GM19463 (cell line): ENCODE measurements at regions not wholly inside any gene's neighbourhood (a gene's known extent, or its start where the extent isn't known, plus 50 kb on each side); places are given as distances from the start of the nearest gene placed in this dataset.

ENCODE experiments used
- ATAC-seq: cut with Tn5 transposase; IDR thresholded peaks from one replicate; pipeline ENCODE4 v1.9.1; 2021; ENCODE audit warnings: mild to moderate bottlenecking, moderate library complexity; ENCODE audit not compliant: unreplicated experiment

DNA sequence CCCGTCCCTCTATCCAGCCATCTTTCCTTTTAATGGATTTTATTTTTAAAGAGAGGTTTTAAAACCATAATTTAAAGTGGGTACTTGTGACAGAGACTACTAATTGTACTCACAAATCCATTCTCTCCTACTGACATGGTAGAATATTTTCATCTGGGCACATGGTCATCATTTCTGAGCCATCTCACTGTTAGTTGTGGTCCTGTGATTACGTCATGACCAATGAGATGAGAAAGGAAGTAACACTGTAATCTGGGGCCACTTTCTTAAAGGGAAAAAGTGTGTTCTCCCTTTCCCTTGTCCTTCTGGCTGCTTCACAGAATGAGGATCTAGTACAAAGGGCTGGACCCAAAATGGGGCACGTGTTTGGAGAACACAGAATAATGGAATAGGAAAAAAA, 538.7 kb downstream of the CMPK2 start:
- ATAC-seq, result no peak

DNA sequence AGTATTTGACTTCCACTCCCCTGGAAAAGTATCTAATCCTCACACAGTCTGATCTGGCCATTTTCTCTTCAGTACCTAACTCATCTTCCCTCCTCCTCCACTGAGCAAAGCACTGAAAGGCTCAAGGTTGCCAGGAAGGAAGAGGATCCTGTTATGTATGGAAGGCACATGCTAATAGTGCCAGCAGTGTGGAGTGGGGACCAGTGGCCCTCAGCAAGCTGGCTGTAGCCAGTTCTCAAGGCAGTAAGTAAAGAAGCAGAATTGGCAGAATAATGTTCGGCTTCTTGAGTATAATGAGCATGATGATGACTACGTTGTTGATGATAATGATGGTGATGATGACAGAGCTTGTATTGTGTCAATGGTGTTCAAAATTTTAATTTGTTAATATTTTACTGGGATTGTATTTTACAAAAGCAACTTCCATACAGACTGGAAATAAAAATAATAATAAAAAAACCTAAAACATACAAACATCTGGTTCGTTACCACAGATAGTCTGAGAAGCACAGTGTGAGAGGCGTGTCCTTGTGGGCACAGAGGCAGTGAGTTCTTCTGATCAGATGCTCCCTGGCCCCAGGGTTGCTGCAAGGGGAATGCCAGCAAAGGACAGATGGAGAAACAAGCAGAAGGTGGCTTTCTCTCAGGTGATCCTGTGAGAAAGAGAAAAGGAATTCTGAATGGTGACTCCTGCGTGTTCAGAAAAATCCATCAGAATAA, 528.8 kb downstream of the CMPK2 start:
- ATAC-seq, result peak; percentile 46

DNA sequence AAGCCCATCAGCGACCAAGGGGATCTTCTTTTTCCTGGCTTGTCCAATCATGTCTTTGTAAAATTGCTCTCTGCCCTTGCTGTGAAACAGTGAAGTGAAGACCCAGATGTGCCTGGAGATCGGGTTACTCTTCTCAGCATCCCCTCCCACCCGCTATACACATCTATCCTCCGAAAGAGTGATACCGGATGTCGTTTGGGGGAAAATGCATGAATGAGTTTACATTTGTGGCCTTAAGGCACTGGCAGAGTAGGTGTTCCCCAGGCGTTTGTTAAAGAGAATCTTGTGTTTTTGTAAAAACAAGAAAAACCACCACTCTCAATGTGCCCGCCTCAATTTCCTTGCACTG, 528.3 kb downstream of the CMPK2 start:
- peak; percentile 90 for ATAC-seq

DNA sequence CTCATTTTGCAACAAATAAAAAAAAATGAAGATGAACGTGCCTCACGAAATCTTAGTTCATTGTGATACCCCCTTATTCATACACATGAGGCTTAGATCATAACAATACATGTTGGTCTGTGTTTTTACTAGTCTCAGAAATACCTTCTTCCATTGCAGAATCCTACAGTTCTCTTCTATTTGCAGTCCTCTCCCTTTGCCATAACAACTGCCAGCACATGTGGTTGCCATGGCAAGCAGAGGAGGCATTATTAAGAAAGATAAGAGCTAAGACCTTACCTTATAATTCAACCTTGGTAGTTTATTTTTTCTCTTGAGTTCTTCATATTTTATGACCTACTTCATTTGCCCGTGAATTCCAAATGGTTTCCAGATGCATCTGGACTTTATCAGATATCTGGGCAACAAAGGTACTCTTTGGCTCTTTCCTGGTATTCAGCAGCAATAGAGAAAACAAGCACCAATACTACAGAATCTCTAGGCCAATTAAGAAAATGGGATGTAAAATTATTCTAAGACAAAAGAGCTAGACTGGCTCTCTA, 524.0 kb downstream of the CMPK2 start:
- ATAC-seq, result no peak

DNA sequence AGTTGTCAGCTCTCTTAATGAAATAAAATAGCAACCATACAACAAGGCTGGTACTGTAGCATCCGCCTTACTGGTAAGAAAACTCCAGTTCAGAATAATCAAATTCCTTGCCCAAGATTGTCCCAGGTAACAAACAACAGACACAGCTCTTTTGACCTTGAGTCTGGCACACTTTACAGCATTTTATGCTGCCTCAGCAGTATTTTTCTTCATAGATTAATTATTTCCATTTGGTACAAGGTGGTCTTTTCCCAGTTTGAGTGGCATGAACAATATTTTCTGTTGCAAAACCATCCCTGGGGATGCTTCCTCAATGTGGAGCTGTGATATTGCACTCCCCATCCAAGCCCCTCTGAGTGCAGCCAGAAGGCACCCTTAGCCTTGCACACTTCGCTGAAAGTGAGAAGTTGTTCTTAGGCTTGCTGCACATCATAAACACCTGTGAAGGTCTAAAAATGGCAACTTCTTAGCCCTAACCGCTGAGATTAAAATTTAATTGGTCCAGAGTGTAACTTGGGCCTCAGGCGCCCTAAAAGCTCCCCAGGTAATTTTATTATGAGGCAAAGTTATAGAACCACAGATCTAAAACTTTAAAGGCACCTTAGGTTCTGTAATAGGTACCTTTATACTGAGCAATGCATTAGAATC, 523.3 kb downstream of the CMPK2 start:
- ATAC-seq, result no peak

DNA sequence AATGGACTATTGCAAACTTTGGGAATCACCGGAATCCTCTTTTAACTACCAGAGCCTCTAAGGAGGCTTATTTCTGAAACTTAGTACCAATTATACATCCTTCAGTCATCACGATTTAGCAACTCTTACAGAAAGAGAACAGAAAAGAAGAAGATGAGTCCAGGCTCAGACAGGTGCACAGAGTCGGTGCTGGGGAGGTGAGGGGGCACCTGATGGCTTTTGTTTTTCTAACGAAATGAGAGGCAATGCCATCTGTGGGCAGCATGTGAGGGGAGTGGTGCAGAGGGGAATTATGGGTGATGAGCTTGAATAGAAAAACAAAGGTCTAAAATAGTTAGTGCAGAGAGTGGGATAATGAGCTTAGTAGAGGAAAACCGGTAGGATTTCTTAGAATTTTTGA, 522.6 kb downstream of the CMPK2 start:
- ATAC-seq, result no peak

DNA sequence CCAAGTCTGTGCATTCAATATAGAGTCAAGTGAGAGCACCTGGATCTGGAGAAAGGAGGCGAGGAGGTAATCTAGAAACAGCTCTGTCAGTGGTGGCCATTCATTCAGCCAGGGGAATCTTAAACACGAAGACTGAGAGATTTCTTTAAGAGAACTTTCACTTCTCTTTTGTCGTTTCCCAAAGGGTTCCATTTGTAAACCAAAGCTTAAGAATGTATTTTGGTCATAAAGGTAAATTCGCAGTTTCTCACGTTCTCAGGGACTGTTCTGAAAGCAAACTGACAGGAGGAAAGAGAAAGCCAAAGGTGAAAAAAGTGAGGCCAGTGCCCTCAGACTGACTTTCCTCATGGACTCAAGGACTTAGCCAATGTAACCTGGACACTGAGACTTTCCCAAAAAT, 513.5 kb downstream of the CMPK2 start:
- peak; percentile 85 for ATAC-seq

DNA sequence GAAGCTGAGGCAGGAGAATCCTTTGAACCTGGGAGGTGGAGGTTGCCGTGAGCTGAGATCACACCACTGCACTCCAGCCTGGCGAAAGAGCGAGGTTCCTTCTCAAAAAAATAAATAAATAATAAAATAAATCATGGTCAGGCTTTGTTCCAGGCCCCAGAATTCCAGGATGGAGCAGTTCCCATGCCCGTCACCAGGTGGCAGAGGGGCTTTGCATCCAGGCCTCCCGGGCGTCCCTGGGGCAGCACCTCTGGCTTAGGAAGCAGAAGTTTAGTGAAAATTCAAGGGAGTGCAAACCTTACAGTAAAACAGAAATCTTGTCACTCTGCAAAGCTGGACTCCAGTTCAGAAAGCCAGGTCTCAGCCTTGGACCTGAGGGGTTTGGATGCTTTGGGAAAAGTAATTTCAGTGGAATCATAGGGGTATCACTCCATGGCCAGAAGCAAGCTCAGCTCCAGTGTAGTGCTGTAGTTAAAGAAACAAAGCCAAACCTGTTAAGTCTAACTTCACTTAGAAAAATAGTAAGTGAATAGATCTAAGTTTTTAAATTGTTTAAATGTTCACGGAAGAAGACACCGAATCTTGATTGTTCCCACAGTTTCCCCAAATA, 512.7 kb downstream of the CMPK2 start:
- no peak for ATAC-seq

DNA sequence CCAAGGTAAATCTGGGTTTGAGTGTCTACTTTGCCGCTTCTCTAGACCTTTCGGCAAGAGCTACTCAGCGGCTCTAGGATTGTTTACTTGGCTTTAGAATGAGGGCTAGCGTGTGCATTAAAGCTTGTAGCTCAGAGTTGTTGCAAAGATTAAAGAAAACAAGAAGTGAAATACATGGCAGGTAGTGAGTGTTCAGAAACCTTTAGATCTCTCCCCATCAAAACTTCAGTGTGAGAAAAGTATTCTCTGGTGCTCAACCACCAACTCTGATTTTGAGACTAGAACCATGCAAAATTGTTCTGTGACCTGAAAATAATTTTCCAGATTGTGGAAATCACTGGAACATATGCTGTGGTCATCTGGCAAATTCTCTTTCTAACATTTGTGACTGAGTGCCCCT, 512.0 kb downstream of the CMPK2 start:
- ATAC-seq, result peak; percentile 35

DNA sequence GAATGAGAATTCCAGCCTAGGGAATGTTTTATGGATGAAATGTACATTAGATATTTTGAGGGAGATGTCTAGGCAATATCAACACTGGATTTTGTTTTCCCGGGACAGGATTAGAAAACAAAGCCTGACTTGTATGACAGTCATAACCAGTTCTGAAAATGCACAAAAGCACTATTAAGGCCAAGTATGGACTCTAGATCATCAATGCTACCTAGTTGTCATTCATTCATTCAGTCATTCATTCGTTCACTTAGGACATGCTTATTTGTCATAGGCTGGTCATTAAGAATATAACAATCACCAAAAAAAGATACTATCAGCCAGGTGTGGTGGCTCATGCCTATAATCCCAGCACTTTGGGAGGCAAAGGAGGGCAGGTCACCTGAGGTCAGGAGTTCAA, 511.2 kb downstream of the CMPK2 start:
- no peak for ATAC-seq

DNA sequence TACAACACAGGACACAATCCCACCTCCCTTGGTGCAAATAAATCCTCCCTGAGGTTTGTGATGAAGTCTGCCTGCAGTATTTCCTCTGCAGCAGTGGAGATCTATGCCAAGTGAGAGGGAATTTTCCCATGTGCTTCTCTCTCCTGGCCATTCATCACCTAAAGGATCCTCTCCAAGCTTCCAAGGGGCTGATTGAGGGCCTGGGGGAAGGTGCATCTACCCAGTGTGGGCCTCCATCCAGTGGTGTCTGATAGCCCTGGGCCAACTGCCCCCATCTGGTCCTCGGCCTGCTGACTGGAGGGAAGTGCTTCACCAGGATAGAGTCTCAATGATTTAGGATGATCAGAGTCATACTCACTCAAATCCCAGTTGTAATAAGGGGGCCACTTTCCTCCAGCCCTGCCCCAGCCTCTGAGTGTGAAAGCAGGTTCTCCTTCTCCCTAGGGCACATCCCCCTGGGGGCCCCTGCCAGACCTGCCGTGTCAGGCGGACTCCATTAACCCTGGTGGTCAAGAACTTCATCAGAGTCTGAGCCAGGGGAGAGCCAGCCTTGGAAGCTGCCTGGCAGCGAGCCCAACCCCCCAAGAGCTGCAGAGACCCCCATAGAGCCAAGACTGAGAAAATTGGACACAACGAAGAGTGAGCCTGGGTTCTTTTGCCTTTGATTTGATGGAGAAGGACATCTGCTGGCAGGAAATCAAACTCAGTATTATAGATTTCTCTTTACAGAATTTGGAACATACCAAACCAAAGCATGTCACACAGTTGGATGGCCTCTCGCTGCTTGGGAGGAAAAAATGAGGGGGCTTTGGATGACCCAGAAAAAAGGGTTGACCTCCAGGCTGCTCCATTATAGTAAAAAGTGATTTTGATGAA, 509.6 kb downstream of the CMPK2 start:
- no peak for ATAC-seq

DNA sequence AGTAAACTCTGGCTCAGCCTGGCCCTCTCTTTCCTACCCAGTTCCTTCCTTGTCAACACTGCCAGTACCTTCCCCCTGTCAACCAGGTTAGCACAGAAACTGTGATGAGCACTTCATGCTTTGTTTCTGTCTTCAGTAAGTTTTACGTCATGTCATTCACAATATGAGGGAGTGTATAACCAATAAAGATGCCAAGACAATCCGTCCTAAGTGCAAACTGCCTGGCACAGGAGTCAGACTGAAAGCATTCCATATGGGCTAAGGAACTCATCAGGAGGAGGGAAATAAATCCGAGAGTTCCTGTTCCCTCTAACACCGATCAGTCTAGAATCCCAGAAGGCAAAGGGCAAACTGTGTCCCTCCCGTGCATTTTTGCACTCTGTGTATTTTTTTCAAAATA, 507.2 kb downstream of the CMPK2 start:
- ATAC-seq, result no peak

DNA sequence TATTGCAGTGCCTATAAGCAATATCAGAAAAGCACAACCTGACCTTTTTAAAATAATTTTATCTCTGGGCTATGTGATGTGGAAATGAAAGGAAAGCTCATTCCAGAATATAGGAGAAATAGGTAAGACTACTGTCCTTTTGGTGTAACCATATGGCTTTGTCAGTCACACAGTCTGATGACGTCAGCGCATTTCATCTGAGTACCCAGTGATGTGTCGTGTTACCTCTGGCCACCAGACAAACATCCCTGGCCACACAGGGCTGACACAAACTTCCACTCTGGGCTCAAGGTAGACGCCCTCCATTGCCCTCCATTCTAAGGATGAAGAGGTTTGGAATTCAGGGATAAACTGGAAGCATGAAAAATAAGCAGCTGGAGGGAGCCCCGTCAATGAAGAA, 506.7 kb downstream of the CMPK2 start:
- no peak for ATAC-seq

DNA sequence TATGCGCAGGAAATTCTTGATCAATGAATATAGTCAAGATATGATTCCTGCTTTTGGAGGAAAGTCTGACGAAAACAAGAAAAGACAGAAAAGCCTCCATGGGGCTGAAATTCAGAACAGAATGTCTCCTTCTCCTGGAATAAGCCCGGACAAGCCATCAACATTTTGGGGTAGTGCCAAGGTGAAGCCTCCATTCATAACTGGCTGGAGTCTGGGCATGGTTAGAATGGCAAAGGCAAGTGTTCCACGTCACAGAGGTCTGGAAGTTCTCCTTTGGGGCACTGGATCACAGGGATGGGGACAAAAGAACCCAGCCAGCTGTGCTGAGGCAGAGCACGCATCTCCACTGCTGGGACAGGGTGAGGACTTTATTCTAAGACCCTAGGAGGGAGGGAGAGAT, 505.7 kb downstream of the CMPK2 start:
- no peak for ATAC-seq

DNA sequence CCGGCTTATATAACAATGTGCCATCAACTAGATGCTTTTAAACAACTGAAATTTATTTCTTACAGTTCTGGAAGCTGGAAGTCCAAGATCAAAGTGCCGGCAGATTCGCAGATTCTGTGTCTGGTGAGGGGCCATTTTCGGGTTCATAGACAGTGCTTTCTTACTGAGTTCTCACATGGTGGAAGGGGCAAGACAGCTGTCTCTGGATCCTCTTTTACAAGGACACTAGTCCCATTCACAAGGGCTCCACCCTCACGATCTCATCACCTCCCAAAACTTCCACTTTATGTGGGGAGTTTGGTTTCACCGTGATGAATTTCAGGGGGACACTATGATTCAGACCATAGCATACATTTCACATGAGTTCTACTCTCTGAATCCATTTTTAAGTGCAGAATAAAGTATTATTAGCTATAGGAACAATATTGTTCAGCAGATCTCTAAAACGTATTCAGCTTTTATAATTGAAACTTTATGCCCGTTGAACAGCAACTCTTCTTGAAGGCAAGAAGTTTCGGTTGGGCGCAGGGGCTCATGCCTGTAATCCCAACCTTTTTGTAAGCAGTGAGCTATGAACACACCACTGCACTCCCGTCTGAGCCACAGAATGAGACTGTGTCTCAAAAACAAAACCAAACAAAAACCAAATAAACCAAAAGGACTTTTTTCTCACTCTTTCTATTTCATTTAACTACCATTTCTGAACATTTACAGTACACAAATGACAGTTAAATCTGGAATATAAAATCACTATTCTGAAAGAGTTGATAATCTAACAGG, 502.8 kb downstream of the CMPK2 start:
- no peak for ATAC-seq

DNA sequence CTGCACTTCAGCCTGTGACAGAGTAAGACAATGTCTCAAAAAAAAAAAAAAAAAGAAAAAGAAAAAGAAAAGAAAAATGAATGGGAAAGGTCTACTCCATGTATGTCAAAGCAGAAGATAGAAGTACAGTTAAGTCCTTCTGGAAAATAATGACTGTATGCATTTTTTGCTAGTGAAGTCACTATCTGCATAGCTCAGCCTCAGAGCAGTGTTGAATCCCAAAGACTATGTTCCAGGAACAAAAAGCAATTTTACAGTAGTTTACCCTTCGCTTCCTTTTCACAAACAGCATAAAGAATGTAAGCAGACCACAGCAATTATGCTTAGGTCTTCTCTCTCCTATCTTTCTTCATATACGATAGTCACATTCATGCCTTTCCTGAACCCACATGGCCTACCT, 497.4 kb downstream of the CMPK2 start:
- no peak for ATAC-seq

DNA sequence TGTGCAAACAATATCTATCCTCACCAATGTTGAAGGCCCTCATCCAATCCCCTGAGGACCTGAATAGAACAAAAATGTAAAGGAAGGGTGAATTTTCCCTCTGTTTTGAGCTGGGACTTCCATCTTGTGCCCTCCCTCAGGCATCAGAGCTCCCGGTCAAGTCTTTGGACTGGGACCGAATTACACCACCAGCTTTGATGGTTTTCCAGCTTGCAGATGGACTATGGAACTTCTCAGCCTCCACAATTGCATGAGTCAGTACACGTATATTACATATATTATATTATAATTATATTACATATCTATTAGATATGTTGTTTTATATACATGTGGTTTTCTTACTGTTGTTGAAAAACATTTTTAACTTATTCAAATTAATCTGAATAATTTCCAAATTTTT, 496.4 kb downstream of the CMPK2 start:
- no peak for ATAC-seq

DNA sequence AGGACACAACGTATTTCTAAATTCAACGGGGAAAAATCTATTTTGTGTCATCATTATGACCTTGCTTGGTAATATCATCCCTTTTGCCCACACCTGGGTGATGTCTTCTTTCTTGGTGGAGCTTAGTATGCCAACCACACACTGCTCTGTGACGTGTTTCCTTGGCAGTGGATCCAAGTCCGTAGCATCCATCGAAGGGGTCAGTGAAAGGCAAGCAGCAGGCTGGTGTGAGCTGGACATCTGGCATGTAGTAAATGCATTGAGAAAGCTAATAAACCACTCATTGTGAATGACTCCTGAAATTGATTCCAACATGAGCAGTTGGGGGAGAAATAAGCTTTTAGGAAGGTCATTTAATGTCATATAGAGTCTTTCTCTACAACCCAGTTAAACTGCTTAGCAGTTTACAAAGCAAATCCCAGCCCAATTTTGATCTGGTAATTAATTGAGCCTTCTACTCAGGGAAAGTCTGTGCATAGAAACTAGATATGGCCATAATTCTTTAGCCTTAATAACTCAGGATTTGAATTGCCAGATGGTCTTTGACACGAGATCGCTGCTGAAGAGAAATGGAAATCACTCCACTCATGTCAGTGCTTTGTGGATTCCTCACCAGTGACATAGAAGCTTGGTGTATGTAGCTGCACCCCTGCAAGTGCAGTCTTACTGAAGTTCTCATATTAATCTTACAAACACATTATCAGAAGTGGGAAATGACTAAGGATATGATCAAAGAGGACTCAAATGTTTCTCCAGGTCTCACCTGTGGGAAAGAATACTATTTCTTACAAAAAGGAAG, 494.8 kb downstream of the CMPK2 start:
- no peak for ATAC-seq

DNA sequence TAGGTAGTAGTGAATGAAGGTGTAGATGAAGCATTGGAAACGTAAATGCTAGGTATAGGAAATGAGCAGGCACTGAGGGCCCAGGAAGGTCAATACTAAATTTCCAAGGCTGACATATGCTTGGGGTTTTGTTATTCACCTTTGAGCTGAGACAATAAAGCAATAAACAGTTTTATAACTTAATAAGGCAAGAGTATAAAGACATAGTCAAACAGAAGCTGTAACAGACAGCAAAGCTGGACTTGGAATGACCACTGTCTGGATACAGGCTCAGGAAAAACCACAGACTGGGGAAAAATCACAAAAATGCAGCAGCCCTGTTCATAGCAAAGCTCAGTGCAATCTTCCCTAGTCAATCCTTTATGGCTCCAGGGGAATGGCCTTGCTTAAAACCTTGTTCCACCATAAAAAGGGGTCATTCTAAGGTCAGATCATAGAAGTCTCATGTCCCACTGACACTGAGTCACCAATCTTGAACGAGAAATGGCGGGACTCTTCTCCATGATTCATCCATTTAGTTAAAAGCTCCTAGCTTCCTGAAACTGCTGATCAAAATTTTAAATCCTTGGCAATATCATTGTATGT, 493.3 kb downstream of the CMPK2 start:
- no peak for ATAC-seq
